AG10803 (cell line): ENCODE measurements at regions not wholly inside any gene's neighbourhood (a gene's known extent, or its start where the extent isn't known, plus 50 kb on each side); places are given as distances from the start of the nearest gene placed in this dataset.
A peak's percentile ranks its signal among the peaks of the same experiment; 100 is the strongest.

ENCODE experiments used
- DNase-seq: peaks from one replicate; pipeline ENCODE4 v3.0.0; 2010; ENCODE audit warnings: low read depth
- H3K4me3 ChIP-seq: 2 replicates; pipeline ENCODE4 v1.5.1; 2011; ENCODE audit warnings: mild to moderate bottlenecking, low read length, control low read depth
- CTCF ChIP-seq: conservative IDR thresholded peaks from 2 replicates; pipeline ENCODE4 v1.5.1; 2011; ENCODE audit warnings: mild to moderate bottlenecking, low read length, control low read depth, inconsistent platforms

- no peak overlapping the region for H3K4me3 ChIP-seq
- no peak for DNase-seq
- TF ChIP-seq CTCF, result no peak
These were observed 247.5 kb upstream of the DAPK1 start for GRCh38 chr9:87250205-87250604.

- H3K4me3 ChIP-seq, result no peak overlapping the region
- peak; percentile 73 for DNase-seq
- TF ChIP-seq CTCF, result no peak
These were observed 242.1 kb upstream of the DAPK1 start for GRCh38 chr9:87255431-87256155.

- no peak for DNase-seq
- no peak for TF ChIP-seq CTCF
- no peak overlapping the region for H3K4me3 ChIP-seq
These were observed 240.7 kb upstream of the DAPK1 start for GRCh38 chr9:87256973-87257372.

GRCh38 chr9:87259543-87260518 is 237.8 kb upstream of the DAPK1 start:
- DNase-seq, result peak; percentile 51
- TF ChIP-seq CTCF, result no peak
- H3K4me3 ChIP-seq, result no peak overlapping the region

- no peak for TF ChIP-seq CTCF
These were observed 234.4 kb upstream of the DAPK1 start for GRCh38 chr9:87263291-87263690.

GRCh38 chr9:87266697-87267096 is 231.0 kb upstream of the DAPK1 start:
- no peak for DNase-seq
- TF ChIP-seq CTCF, result no peak

More at GRCh38 chr9:87263291-87263690, 234.4 kb upstream of the DAPK1 start:
- DNase-seq, result no peak
- H3K4me3 ChIP-seq, result no peak overlapping the region

More at GRCh38 chr9:87266697-87267096, 231.0 kb upstream of the DAPK1 start:
- no peak overlapping the region for H3K4me3 ChIP-seq
